Coronary artery (tissue), 2 donors: ENCODE measurements at regions not wholly inside any gene's neighbourhood (a gene's known extent, or its start where the extent isn't known, plus 50 kb on each side); places are given as distances from the start of the nearest gene placed in this dataset.

ENCODE experiments used
- DNase-seq: peaks from one replicate; pipeline ENCODE4 v3.0.0-alpha.2; 2017; ENCODE audit warnings: low spot score
- H3K27ac ChIP-seq, 2 donors: fragments of 200-600 bp; sonication (generic); one replicate each; pipeline ENCODE4 v1.5.1; 2016 to 2019
- H3K4me3 ChIP-seq: fragments of 200-600 bp; sonication (generic); 2 replicates; pipeline ENCODE4 v1.5.1; 2016; ENCODE audit warnings: mild to moderate bottlenecking, moderate library complexity
- TF ChIP-seq, protein P1 (sequence below): fragments of 200-600 bp; sonication (generic); IDR thresholded peaks from one replicate; pipeline ENCODE4 v1.5.1; 2019; ENCODE audit warnings: antibody characterized with exemption

GRCh38 chr1:157419845-157420542, 132.3 kb downstream of the FCRL5 start:
- Histone ChIP-seq H3K4me3 (no peak overlapping the region), H3K27ac (no peak overlapping the region)
- TF ChIP-seq, protein P1, sequence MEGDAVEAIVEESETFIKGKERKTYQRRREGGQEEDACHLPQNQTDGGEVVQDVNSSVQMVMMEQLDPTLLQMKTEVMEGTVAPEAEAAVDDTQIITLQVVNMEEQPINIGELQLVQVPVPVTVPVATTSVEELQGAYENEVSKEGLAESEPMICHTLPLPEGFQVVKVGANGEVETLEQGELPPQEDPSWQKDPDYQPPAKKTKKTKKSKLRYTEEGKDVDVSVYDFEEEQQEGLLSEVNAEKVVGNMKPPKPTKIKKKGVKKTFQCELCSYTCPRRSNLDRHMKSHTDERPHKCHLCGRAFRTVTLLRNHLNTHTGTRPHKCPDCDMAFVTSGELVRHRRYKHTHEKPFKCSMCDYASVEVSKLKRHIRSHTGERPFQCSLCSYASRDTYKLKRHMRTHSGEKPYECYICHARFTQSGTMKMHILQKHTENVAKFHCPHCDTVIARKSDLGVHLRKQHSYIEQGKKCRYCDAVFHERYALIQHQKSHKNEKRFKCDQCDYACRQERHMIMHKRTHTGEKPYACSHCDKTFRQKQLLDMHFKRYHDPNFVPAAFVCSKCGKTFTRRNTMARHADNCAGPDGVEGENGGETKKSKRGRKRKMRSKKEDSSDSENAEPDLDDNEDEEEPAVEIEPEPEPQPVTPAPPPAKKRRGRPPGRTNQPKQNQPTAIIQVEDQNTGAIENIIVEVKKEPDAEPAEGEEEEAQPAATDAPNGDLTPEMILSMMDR, result no peak
- DNase-seq, result no peak

- Histone ChIP-seq H3K4me3 (no peak overlapping the region), H3K27ac (no peak overlapping the region)
- TF ChIP-seq, protein P1, result no peak
- DNase-seq, result no peak
Measured at GRCh38 chr1:157418659-157419058, 133.7 kb downstream of the FCRL5 start.

DNA sequence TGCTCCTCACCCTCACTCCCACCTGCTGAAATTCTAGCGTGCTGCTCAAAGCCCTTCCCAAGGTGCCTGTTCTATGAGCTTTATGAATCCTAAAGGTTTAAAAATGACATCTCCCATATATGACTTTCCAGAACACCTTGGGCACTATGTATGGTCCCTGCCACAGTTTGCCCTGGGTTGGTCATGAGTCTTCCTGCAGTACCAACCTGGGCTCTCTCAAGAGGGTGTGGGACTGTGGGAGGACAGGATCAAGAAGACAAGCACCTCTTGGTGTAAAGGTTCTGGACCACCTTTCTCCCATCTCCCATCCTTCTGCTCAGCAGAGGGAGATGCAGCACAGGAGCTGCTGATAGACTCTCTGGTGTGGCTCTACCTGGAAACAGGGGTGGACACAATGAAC, 134.1 kb downstream of the FCRL5 start:
- TF ChIP-seq, protein P1, result no peak
- no peak overlapping the region for H3K4me3 ChIP-seq
- no peak for DNase-seq
- H3K27ac ChIP-seq, result no peak overlapping the region

- Histone ChIP-seq H3K27ac (no peak overlapping the region), H3K4me3 (no peak overlapping the region)
- DNase-seq, result no peak
- TF ChIP-seq, protein P1, result no peak
Measured at GRCh38 chr1:157415661-157416060, 136.7 kb downstream of the FCRL5 start.

DNA sequence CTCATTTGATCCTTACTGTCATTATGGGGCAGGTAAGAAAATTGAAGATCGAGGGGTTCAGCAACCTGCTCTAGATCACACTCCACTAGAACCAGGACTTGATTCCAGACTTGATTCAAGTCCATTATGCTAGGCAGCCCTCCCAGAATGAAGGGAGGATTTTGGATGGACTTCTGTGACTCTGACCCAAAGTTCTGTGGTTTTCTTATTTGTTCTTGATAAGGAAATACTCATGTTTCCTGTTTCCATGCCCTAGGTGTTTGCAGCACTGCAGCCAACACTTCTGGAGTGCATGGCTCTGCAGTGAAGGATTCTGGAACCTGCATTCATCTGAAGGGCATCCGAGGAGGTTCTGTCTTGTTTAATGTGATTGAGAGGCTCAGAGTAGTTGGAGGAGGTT, 140.0 kb downstream of the FCRL5 start:
- DNase-seq, result no peak
- H3K4me3 ChIP-seq, result no peak overlapping the region
- H3K27ac ChIP-seq, result no peak overlapping the region
- TF ChIP-seq, protein P1, result no peak

DNA sequence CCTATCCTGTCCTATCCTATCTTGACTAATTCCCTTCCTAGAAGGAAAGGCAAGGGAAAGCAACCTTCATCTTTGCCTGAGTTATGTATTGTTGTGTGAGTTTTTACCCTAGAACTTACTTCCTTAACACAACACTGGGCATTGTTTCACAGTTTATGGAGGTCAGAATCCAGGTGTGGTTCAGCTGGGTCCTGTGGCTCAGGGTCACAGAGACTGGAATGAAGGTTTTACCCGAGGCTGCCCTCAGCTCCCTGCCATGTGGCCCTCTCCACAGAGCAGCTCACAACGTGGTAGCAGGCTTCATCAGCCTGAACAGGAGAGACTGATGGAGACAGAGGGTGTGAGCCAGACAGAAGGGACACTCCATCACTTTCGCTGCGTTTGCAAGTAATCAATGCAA, 140.5 kb downstream of the FCRL5 start:
- TF ChIP-seq, protein P1, result no peak
- DNase-seq, result no peak
- Histone ChIP-seq H3K4me3 (no peak overlapping the region), H3K27ac (no peak overlapping the region)

DNA sequence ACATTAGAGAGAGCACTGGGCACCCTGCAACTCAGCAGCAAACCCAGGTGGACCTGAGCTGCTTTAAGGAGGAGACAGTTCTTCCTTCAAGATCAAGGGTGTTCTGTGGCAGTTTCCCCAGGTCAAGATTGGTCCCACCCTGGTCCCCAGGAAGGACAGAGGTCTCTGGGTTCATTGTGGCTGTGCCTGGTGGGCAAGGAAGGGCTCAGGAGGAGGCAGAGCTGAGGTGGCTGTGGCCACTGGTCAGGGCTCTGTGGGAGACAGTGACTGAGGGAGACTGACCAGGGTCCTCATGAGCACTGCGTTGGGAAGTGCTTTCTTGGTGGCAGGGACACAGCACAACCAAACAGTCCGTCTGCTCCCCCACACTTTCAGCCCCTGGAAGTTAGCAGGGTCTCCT, 141.3 kb downstream of the FCRL5 start:
- Histone ChIP-seq H3K4me3 (no peak overlapping the region), H3K27ac (no peak overlapping the region)
- no peak for DNase-seq
- TF ChIP-seq, protein P1, result no peak
